ENCODE measurements at regions not wholly inside any gene's neighbourhood (a gene's known extent, or its start where the extent isn't known, plus 50 kb on each side); places are given as distances from the start of the nearest gene placed in this dataset.

- TF ChIP-seq ZNF565 (CRISPR knock-in tag; conservative IDR thresholded peaks at IDR 0.05; ENCODE audit: low read depth), result no peak
- TF ChIP-seq SNAI2 (CRISPR knock-in tag; IDR thresholded peaks at IDR 0.05), result no peak
- TF ChIP-seq PATZ1 (CRISPR knock-in tag; IDR thresholded peaks at IDR 0.05; ENCODE audit: borderline replicate concordance), result no peak
- TF ChIP-seq POU6F1 (CRISPR knock-in tag; IDR thresholded peaks at IDR 0.05; ENCODE audit: borderline replicate concordance, low read depth), result no peak
- TF ChIP-seq GLIS3 (CRISPR knock-in tag; IDR thresholded peaks at IDR 0.05), result no peak
- no peak for TF ChIP-seq ZFP3 (CRISPR knock-in tag; IDR thresholded peaks at IDR 0.05)
- TF ChIP-seq CREB5 (CRISPR knock-in tag; IDR thresholded peaks at IDR 0.05; ENCODE audit: low read depth), result no peak
- no peak for TF ChIP-seq CSRNP3 (CRISPR knock-in tag; IDR thresholded peaks at IDR 0.05)
- TF ChIP-seq RARB (CRISPR knock-in tag; IDR thresholded peaks at IDR 0.05), result no peak
- TF ChIP-seq ZNF70 (CRISPR knock-in tag; IDR thresholded peaks at IDR 0.05), result no peak
- TF ChIP-seq ISL1 (CRISPR knock-in tag; IDR thresholded peaks at IDR 0.05), result no peak
- no peak for TF ChIP-seq OSR1 (CRISPR knock-in tag; IDR thresholded peaks at IDR 0.05)
- no peak for TF ChIP-seq ESRRG (CRISPR knock-in tag; IDR thresholded peaks at IDR 0.05)
- no peak for TF ChIP-seq TOX (CRISPR knock-in tag; IDR thresholded peaks at IDR 0.05; ENCODE audit: borderline replicate concordance)
These were observed 609.0 kb downstream of the ZNF385D start for GRCh38 chr3:21142031-21142430.

All from SK-N-SH treated with all-trans-retinoic acid at 6 μM for 48 hours (cell line).